Testis (tissue), 2 donors: ENCODE measurements at regions not wholly inside any gene's neighbourhood (a gene's known extent, or its start where the extent isn't known, plus 50 kb on each side); places are given as distances from the start of the nearest gene placed in this dataset.

Experiments used
- DNase-seq: peaks from one replicate; pipeline ENCODE4 v3.0.0-alpha.2; 2019
- H3K27ac ChIP-seq, 2 donors: fragments of 200-600 bp; sonication (generic); one replicate each; pipeline ENCODE4 v1.5.1; 2019
- H3K27me3 ChIP-seq: fragments of 200-600 bp; sonication (generic); one replicate; pipeline ENCODE4 v1.5.1; 2019
- H3K36me3 ChIP-seq: fragments of 200-600 bp; sonication (generic); one replicate; pipeline ENCODE4 v1.5.1; 2017; ENCODE audit warnings: low read depth; ENCODE audit errors: missing control alignments
- H3K4me1 ChIP-seq: fragments of 200-600 bp; sonication (generic); one replicate; pipeline ENCODE4 v1.5.1; 2019
- H3K4me3 ChIP-seq, 2 donors: fragments of 200-600 bp; sonication (generic); one replicate each; pipeline ENCODE4 v1.5.1; 2017 to 2019
- H3K9me3 ChIP-seq: fragments of 200-600 bp; sonication (generic); one replicate; pipeline ENCODE4 v1.5.1; 2017
- POLR2A ChIP-seq: fragments of 450-650 bp; IDR thresholded peaks from one replicate; pipeline ENCODE4 v1.6.1; 2017; ENCODE audit warnings: antibody characterized with exemption, mild to moderate bottlenecking, moderate library complexity
- WGBS, 2 donors: methylation state at CpG; one replicate each; pipeline ENCODE4 v1.1.5; 2018; 5-methylcytosine and 5-hydroxymethylcytosine counted together
- intact Hi-C: fragments of 100-400 bp; cut with DNase I; formaldehyde crosslinking; loops from one replicate; pipeline ENCODE4 v1.15.1; 2023; ENCODE audit warnings: low total_unique reads
- TF ChIP-seq, protein P1 (sequence below), 3 experiments: fragments of 450-650 bp in 2 of 3; fragments of 200-600 bp in 1 of 3; sonication (generic) in 1 of 3; IDR thresholded peaks; one replicate each; pipeline ENCODE4 v1.5.1; 2016 to 2019; ENCODE audit warnings: antibody characterized with exemption in 3 of 3, mild to moderate bottlenecking in 2 of 3, moderate library complexity in 1 of 3

GRCh38 chr13:37273836-37274235 is 168.4 kb upstream of the CSNK1A1L start:
- Histone ChIP-seq H3K4me1 (no peaks in the 10 kb centered on the region), H3K27ac (no peak overlapping the region), H3K4me3 (no peak overlapping the region), H3K9me3 (no peaks in the 10 kb centered on the region), H3K36me3 (no peaks in the 10 kb centered on the region), H3K27me3 (no peaks in the 10 kb centered on the region)
- DNase-seq, result no peak
- WGBS, 2 donors, result 77 to 89% methylated on average over 1 of the region's 1 CpG
- intact Hi-C loops, result no loop called here
- TF ChIP-seq, protein P1, sequence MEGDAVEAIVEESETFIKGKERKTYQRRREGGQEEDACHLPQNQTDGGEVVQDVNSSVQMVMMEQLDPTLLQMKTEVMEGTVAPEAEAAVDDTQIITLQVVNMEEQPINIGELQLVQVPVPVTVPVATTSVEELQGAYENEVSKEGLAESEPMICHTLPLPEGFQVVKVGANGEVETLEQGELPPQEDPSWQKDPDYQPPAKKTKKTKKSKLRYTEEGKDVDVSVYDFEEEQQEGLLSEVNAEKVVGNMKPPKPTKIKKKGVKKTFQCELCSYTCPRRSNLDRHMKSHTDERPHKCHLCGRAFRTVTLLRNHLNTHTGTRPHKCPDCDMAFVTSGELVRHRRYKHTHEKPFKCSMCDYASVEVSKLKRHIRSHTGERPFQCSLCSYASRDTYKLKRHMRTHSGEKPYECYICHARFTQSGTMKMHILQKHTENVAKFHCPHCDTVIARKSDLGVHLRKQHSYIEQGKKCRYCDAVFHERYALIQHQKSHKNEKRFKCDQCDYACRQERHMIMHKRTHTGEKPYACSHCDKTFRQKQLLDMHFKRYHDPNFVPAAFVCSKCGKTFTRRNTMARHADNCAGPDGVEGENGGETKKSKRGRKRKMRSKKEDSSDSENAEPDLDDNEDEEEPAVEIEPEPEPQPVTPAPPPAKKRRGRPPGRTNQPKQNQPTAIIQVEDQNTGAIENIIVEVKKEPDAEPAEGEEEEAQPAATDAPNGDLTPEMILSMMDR (IDR thresholded peaks at IDR 0.05), result no peak
- TF ChIP-seq POLR2A, result no peak

DNA sequence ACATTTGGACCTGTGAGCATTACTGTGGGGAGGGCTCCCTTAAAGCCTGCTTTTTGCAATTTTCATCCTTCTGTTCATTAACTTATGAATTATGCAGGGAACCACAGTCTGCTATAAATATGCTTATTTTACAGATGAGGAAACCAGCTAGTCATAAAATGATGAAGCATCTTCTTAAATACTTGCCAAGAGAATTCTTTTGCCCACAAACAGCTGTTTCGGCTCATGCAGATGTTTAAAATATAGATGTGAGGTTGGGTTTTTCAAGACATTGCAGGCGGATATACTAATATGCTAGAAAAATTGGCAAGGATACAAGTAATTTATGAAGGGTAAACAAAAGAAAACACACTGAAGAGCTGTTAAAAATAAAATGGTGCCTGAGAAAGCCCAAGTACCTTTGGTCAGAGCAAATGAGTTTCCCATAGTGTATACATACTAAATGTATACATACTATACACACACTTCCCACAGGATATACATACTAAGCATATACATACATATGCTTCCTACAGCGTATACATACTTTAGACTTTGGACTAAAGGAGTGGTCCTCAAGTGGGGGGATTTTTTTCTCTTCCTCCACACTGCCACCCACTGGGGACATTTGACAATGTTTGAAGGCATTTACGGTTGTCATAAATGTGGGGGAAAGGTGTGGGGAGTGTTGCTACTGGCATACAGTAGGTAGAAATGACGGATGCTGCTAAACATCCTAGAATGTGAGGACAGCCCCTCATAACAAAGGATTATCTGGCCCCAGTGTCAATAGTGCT is 164.9 kb upstream of the CSNK1A1L start:
- Histone ChIP-seq H3K4me1 (no peaks in the 10 kb centered on the region), H3K9me3 (no peaks in the 10 kb centered on the region), H3K4me3 (no peak overlapping the region), H3K27ac (no peak overlapping the region), H3K27me3 (no peaks in the 10 kb centered on the region), H3K36me3 (no peaks in the 10 kb centered on the region)
- WGBS, 2 donors, result 88 to 93% methylated on average over 5 of the region's 5 CpGs
- TF ChIP-seq, protein P1 (IDR thresholded peaks at IDR 0.05), result no peak
- intact Hi-C loops, result no loop called here
- no peak for DNase-seq

DNA sequence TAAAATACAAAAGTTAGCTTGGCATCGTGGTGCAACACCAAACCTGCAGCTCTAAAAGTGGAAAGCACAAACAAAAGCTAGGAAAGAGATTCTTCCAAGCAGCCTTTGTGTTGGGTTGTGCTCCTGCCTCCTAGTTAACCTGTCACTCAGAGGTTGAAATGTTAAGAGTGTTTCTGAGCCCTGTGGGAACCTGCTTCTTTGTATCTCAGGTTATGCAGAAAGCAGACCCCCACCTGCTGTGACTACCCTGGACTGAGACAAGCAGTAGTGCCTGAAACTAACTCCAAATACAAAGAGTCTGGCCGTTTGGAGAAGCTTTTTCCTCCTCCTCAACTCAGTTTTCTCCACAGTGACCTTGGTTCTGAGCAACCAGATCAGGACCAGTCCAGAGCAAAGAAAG is 158.4 kb upstream of the CSNK1A1L start:
- DNase-seq, result no peak
- 58 to 76% methylated on average over 2 of the region's 2 CpGs for WGBS, 2 donors
- intact Hi-C loops, result no loop called here

GRCh38 chr13:37257706-37258105 is 152.2 kb upstream of the CSNK1A1L start:
- no peak for TF ChIP-seq POLR2A
- TF ChIP-seq, protein P1 (IDR thresholded peaks at IDR 0.05), result no peak
- H3K4me3 ChIP-seq, result no peak overlapping the region
- no peak overlapping the region for H3K27ac ChIP-seq
- WGBS, 2 donors, result 79 to 83% methylated on average over 2 of the region's 2 CpGs
- intact Hi-C loops, result no loop called here
- H3K4me1 ChIP-seq, result no peaks in the 10 kb centered on the region
- no peaks in the 10 kb centered on the region for H3K27me3 ChIP-seq
- DNase-seq, result no peak
- no peaks in the 10 kb centered on the region for H3K9me3 ChIP-seq
- no peaks in the 10 kb centered on the region for H3K36me3 ChIP-seq

More for the DNA sequence above, 158.4 kb upstream of the CSNK1A1L start:
- Histone ChIP-seq H3K4me1 (no peaks in the 10 kb centered on the region), H3K27me3 (no peaks in the 10 kb centered on the region), H3K27ac (no peak overlapping the region), H3K4me3 (no peak overlapping the region), H3K36me3 (no peaks in the 10 kb centered on the region), H3K9me3 (no peaks in the 10 kb centered on the region)
- TF ChIP-seq POLR2A, result no peak
- TF ChIP-seq, protein P1 (IDR thresholded peaks at IDR 0.05), result no peak

DNA sequence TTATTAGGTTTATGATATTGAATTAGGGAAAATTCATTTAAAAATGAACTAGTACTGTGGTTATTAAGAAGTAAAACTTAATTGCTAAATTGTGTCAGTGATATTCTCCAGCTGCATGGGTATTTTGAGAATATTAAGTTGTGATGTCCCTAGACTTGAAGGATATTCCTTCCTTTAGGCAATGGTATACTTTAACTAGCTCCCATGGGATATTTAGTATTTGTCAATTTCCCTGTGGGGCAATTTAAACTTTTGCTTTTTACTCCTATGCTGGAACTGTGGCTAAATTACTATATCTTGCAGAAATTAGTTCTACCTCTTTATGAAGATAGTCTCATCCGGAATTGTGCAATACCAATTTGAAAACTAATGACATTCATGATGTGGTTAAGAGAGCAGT is 151.6 kb upstream of the CSNK1A1L start:
- Histone ChIP-seq H3K27ac (no peak overlapping the region), H3K4me3 (no peak overlapping the region), H3K4me1 (no peaks in the 10 kb centered on the region), H3K36me3 (no peaks in the 10 kb centered on the region), H3K27me3 (no peaks in the 10 kb centered on the region), H3K9me3 (no peaks in the 10 kb centered on the region)
- intact Hi-C loops, result no loop called here
- WGBS, 2 donors, result 89 to 93% methylated on average over 1 of the region's 1 CpG
- no peak for DNase-seq
- TF ChIP-seq, protein P1 (IDR thresholded peaks at IDR 0.05), result no peak
- TF ChIP-seq POLR2A, result no peak
